Prostate gland (tissue), 2 donors: ENCODE measurements at regions not wholly inside any gene's neighbourhood (a gene's known extent, or its start where the extent isn't known, plus 50 kb on each side); places are given as distances from the start of the nearest gene placed in this dataset.

Source experiments
- DNase-seq: peaks from one replicate; pipeline ENCODE4 v3.0.0-alpha.2; 2019; ENCODE audit warnings: low spot score
- H3K27ac ChIP-seq, 2 donors: fragments of 200-600 bp; sonication (generic); 2 replicates each; pipeline ENCODE4 v1.5.1; 2017 to 2019
- H3K27me3 ChIP-seq: fragments of 200-600 bp; sonication (generic); replicated peaks from 2 replicates; pipeline ENCODE4 v1.5.1; 2019; ENCODE audit not compliant: insufficient read depth
- H3K36me3 ChIP-seq, 2 donors: fragments of 200-600 bp; sonication (generic); 1 replicate in 1 of 2; 2 replicates in 1 of 2; pipeline versions ENCODE4 v1.5.1 to v1.8.1; 2017 to 2019
- H3K4me1 ChIP-seq: fragments of 200-600 bp; sonication (generic); replicated peaks from 2 replicates; pipeline ENCODE4 v1.5.1; 2019
- H3K4me3 ChIP-seq, 2 donors: fragments of 200-600 bp; sonication (generic); 2 replicates each; pipeline ENCODE4 v1.5.1; 2017 to 2019
- H3K9me3 ChIP-seq: fragments of 200-600 bp; sonication (generic); 2 replicates; pipeline ENCODE4 v1.5.1; 2017
- CTCF ChIP-seq, 4 experiments: fragments of 200-600 bp in 2 of 4; fragments of 450-650 bp in 2 of 4; sonication (generic) in 2 of 4; IDR thresholded peaks; 1 replicate in 3 of 4; 2 replicates in 1 of 4; pipeline ENCODE4 v1.5.1; 2016 to 2019; ENCODE audit warnings: antibody characterized with exemption in 4 of 4, mild to moderate bottlenecking in 2 of 4, moderate library complexity in 2 of 4
- POLR2A ChIP-seq: fragments of 450-650 bp; IDR thresholded peaks from one replicate; pipeline ENCODE4 v1.6.1; 2016; ENCODE audit warnings: antibody characterized with exemption, mild to moderate bottlenecking
- POLR2AphosphoS5 ChIP-seq: sonication (generic); formaldehyde crosslinking; IDR thresholded peaks from one replicate; pipeline ENCODE4 v1.6.1; 2017; ENCODE audit warnings: antibody characterized with exemption
- WGBS: methylation state at CpG from one replicate; pipeline ENCODE4 v1.1.5; 2018; 5-methylcytosine and 5-hydroxymethylcytosine counted together
- intact Hi-C: fragments of 100-400 bp; cut with DNase I; formaldehyde crosslinking; loops from one replicate; pipeline ENCODE4 v1.14.2; 2022

- no peak for DNase-seq
- intact Hi-C loops, result loop anchor here (10.0 kb wide), 1 partner anchor 176 kb away; no protein-coding TSS in a partner anchor
- Histone ChIP-seq H3K4me1 (peaks cover 11% of the 10 kb centered on the region), H3K27ac (peak overlapping the region in 1 of 2 donors; percentile 50), H3K9me3 (no peaks in the 10 kb centered on the region), H3K4me3 (peak overlapping the region; percentile 45 to 52), H3K27me3 (peaks cover 13% of the 10 kb centered on the region), H3K36me3 (no peaks in the 10 kb centered on the region)
- TF ChIP-seq CTCF (IDR thresholded peaks at IDR 0.05) (no peak), POLR2AphosphoS5 (no peak), POLR2A (no peak)
- 16% methylated on average over 35 of the region's 35 CpGs for WGBS
These were observed 143.2 kb upstream of the ZNF536 start for GRCh38 chr19:30228835-30229524.

- peaks cover 13% of the 10 kb centered on the region for H3K27me3 ChIP-seq
These were observed 142.5 kb upstream of the ZNF536 start for GRCh38 chr19:30229525-30230174.

GRCh38 chr19:30231408-30232318 lies 140.5 kb upstream of the ZNF536 start:
- Histone ChIP-seq H3K9me3 (no peaks in the 10 kb centered on the region), H3K4me1 (peaks cover 3% of the 10 kb centered on the region), H3K27me3 (peaks cover 2% of the 10 kb centered on the region), H3K27ac (no peak overlapping the region), H3K4me3 (no peak overlapping the region), H3K36me3 (no peaks in the 10 kb centered on the region)
- intact Hi-C loops, result no loop called here
- no peak for DNase-seq
- TF ChIP-seq POLR2AphosphoS5 (no peak), POLR2A (no peak), CTCF (IDR thresholded peaks at IDR 0.05) (no peak)
- 69% methylated on average over 8 of the region's 8 CpGs for WGBS

More at GRCh38 chr19:30229525-30230174, 142.5 kb upstream of the ZNF536 start:
- no peak overlapping the region for H3K4me3 ChIP-seq
- no peak overlapping the region for H3K27ac ChIP-seq
- peaks cover 11% of the 10 kb centered on the region for H3K4me1 ChIP-seq
- H3K36me3 ChIP-seq, result no peaks in the 10 kb centered on the region
- intact Hi-C loops, result loop anchor here (10.0 kb wide), 1 partner anchor 175 kb away; no protein-coding TSS in a partner anchor
- no peaks in the 10 kb centered on the region for H3K9me3 ChIP-seq
- 74% methylated on average over 14 of the region's 14 CpGs for WGBS
- TF ChIP-seq CTCF (IDR thresholded peaks at IDR 0.05) (no peak), POLR2A (no peak), POLR2AphosphoS5 (no peak)
- no peak for DNase-seq

- Histone ChIP-seq H3K36me3 (no peaks in the 10 kb centered on the region), H3K4me1 (no peaks in the 10 kb centered on the region)
- WGBS, result 76% methylated on average over 2 of the region's 2 CpGs
These were observed 138.8 kb upstream of the ZNF536 start for GRCh38 chr19:30233375-30233774.

More at GRCh38 chr19:30233375-30233774, 138.8 kb upstream of the ZNF536 start:
- H3K9me3 ChIP-seq, result no peaks in the 10 kb centered on the region
- intact Hi-C loops, result no loop called here
- no peak for TF ChIP-seq CTCF (IDR thresholded peaks at IDR 0.05)
- TF ChIP-seq POLR2A, result no peak
- no peak for TF ChIP-seq POLR2AphosphoS5
- no peak overlapping the region for H3K27ac ChIP-seq
- DNase-seq, result no peak
- H3K27me3 ChIP-seq, result no peaks in the 10 kb centered on the region
- H3K4me3 ChIP-seq, result no peak overlapping the region
